Keratinocyte (primary cell): ENCODE measurements at regions not wholly inside any gene's neighbourhood (a gene's known extent, or its start where the extent isn't known, plus 50 kb on each side); places are given as distances from the start of the nearest gene placed in this dataset.

Source experiments
- DNase-seq: peaks from one replicate; pipeline ENCODE4 v3.0.0-alpha.2; 2011; ENCODE audit warnings: low read depth, missing footprints, low spot score
- FAIRE-seq: peaks from 2 replicates; lab custom pipeline; 2011; peaks lifted over from hg19 to GRCh38; lab: Jason Lieb, UNC
- H2AFZ ChIP-seq: 2 replicates; pipeline ENCODE4 v1.6.0; 2012; ENCODE audit warnings: low read length, control low read depth, inconsistent platforms; ENCODE audit not compliant: control insufficient read depth
- H3K27ac ChIP-seq: 2 replicates; pipeline ENCODE4 v1.5.1; 2011; ENCODE audit warnings: low read length; ENCODE audit not compliant: control insufficient read depth, insufficient read depth
- H3K27me3 ChIP-seq: 3 replicates; pipeline ENCODE4 v1.6.0; 2011; ENCODE audit warnings: low read length; ENCODE audit not compliant: control insufficient read depth, insufficient read depth; ENCODE audit errors: extremely low read depth
- H3K36me3 ChIP-seq, 2 experiments: 2 replicates in 1 of 2; 3 replicates in 1 of 2; pipeline ENCODE4 v1.5.1; 2011; ENCODE audit warnings: low read length in 2 of 2, mild to moderate bottlenecking in 1 of 2; ENCODE audit not compliant: control insufficient read depth in 2 of 2, insufficient read depth in 2 of 2; ENCODE audit errors: extremely low read depth in 1 of 2
- H3K4me1 ChIP-seq: 3 replicates; pipeline ENCODE4 v1.5.1; 2011; ENCODE audit warnings: low read length; ENCODE audit not compliant: control insufficient read depth, insufficient read depth; ENCODE audit errors: extremely low read depth
- H3K4me2 ChIP-seq: 3 replicates; pipeline ENCODE4 v1.6.0; 2011; ENCODE audit warnings: low read depth, low read length; ENCODE audit not compliant: control insufficient read depth, insufficient read depth; ENCODE audit errors: extremely low read depth
- H3K4me3 ChIP-seq, 3 experiments: fragments of 200-600 bp in 1 of 3; sonication (generic) in 1 of 3; 2 replicates in 2 of 3; 3 replicates in 1 of 3; pipeline ENCODE4 v1.5.1; 2011 to 2016; ENCODE audit warnings: low read length in 3 of 3, mild to moderate bottlenecking in 3 of 3, control low read depth in 2 of 3, inconsistent platforms in 1 of 3, low read depth in 1 of 3, mixed read lengths in 1 of 3, mixed run types in 1 of 3, moderate library complexity in 1 of 3; ENCODE audit not compliant: control insufficient read depth in 2 of 3, insufficient read depth in 2 of 3; ENCODE audit errors: extremely low read depth in 1 of 3
- H3K79me2 ChIP-seq: 2 replicates; pipeline ENCODE4 v1.6.0; 2012; ENCODE audit warnings: low read length; ENCODE audit not compliant: control insufficient read depth, insufficient read depth
- H3K9ac ChIP-seq: 3 replicates; pipeline ENCODE4 v1.6.0; 2011; ENCODE audit warnings: low read length; ENCODE audit not compliant: control insufficient read depth, insufficient read depth; ENCODE audit errors: extremely low read depth
- H3K9me1 ChIP-seq: 3 replicates; pipeline ENCODE4 v1.6.0; 2011; ENCODE audit warnings: low read length; ENCODE audit not compliant: control insufficient read depth, insufficient read depth; ENCODE audit errors: extremely low read depth
- H3K9me3 ChIP-seq: 2 replicates; pipeline ENCODE4 v1.5.1; 2012; ENCODE audit warnings: low read depth, low read length; ENCODE audit not compliant: control insufficient read depth
- H4K20me1 ChIP-seq: 3 replicates; pipeline ENCODE4 v1.6.0; 2011; ENCODE audit warnings: low read length; ENCODE audit not compliant: control insufficient read depth, insufficient read depth; ENCODE audit errors: extremely low read depth
- EZH2 ChIP-seq: IDR thresholded peaks from one replicate; pipeline ENCODE4 v1.6.1; 2012; ENCODE audit warnings: inconsistent platforms, mild to moderate bottlenecking, low read length, moderate library complexity
- dilution Hi-C: fragments of 300-500 bp; cut with MboI; formaldehyde crosslinking; loops from one replicate; pipeline ENCODE4 v1.7.0; 2020; ENCODE audit warnings: low sequenced_read_pairs; ENCODE audit not compliant: extremely low pct_ligation_motif_present
- TF ChIP-seq, protein P1 (sequence below), 3 experiments: IDR thresholded peaks in 1 of 3; conservative IDR thresholded peaks in 1 of 3; optimal IDR thresholded peaks in 1 of 3; 2 replicates in 2 of 3; 3 replicates in 1 of 3; pipeline versions ENCODE3 to v1.5.1; 2011; ENCODE audit warnings: low read length in 3 of 3, mild to moderate bottlenecking in 3 of 3, moderate library complexity in 2 of 3, control low read depth in 1 of 3, inconsistent platforms in 1 of 3; ENCODE audit not compliant: insufficient read depth in 2 of 3; ENCODE audit errors: extremely low read depth in 1 of 3

DNA sequence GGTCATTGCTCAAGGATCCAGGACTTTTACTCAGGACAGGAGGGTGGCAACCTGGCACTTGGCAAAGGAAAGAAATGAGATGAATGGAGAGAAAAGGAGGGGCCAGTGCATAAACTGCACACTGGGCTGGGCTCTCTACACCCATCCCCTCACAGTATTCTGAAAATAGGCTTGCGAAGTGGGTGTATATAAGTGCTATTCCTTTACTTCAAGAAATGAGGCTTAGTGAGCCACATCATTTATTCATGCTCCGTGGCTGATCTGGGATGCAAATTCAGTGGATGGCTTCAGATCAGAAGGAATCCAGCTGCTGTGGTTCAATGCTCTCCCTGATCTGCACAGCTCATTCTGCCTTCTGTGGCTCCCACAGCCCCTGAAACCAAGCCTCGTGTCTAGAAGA is 297.7 kb downstream of the UQCRFS1 start:
- DNase-seq (no peak), FAIRE-seq (no peak)
- Histone ChIP-seq H3K79me2 (no peaks in the 10 kb centered on the region), H3K27ac (no peak overlapping the region), H3K4me3 (no peak overlapping the region), H3K27me3 (no peaks in the 10 kb centered on the region), H3K9me1 (no peaks in the 10 kb centered on the region), H3K9ac (no peak overlapping the region), H2AFZ (no peak overlapping the region), H4K20me1 (no peaks in the 10 kb centered on the region), H3K4me1 (no peaks in the 10 kb centered on the region), H3K36me3 (no peaks in the 10 kb centered on the region), H3K4me2 (no peak overlapping the region), H3K9me3 (peaks cover 3% of the 10 kb centered on the region)
- TF ChIP-seq, protein P1, sequence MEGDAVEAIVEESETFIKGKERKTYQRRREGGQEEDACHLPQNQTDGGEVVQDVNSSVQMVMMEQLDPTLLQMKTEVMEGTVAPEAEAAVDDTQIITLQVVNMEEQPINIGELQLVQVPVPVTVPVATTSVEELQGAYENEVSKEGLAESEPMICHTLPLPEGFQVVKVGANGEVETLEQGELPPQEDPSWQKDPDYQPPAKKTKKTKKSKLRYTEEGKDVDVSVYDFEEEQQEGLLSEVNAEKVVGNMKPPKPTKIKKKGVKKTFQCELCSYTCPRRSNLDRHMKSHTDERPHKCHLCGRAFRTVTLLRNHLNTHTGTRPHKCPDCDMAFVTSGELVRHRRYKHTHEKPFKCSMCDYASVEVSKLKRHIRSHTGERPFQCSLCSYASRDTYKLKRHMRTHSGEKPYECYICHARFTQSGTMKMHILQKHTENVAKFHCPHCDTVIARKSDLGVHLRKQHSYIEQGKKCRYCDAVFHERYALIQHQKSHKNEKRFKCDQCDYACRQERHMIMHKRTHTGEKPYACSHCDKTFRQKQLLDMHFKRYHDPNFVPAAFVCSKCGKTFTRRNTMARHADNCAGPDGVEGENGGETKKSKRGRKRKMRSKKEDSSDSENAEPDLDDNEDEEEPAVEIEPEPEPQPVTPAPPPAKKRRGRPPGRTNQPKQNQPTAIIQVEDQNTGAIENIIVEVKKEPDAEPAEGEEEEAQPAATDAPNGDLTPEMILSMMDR (optimal IDR thresholded peaks at IDR 0.05 in 1 of 3, IDR thresholded peaks at IDR 0.05 in 1 of 3, conservative IDR thresholded peaks at IDR 0.05 in 1 of 3; ENCODE audit: extremely low read depth in 1 of 3, insufficient read depth in 2 of 3, low read length in 3 of 3): no peak
- TF ChIP-seq EZH2: no peak
- dilution Hi-C loops: no loop called here

DNA sequence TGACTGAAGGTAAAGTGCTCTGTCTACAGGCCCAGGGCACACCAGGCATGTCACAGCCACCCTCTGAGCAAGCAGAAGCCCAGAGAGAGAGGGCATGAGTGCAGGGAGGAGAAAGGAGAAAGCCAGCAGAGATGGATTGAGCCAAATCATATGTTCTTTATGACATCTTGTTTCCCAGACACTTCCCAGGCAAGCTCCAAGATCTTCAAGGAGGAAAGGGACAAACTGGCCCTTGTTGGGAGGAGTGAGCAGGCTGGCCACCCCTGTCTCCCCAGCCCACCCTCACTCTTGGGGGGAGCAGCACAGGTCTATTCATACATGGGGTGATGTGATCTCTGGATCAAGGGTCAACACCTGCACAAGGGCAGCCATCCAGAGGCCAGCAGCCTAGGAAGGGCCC is 298.8 kb downstream of the UQCRFS1 start:
- TF ChIP-seq, protein P1 (optimal IDR thresholded peaks at IDR 0.05 in 1 of 3, IDR thresholded peaks at IDR 0.05 in 1 of 3, conservative IDR thresholded peaks at IDR 0.05 in 1 of 3; ENCODE audit: extremely low read depth in 1 of 3, insufficient read depth in 2 of 3, low read length in 3 of 3): no peak
- no peak for TF ChIP-seq EZH2
- no peaks in the 10 kb centered on the region for H3K9me1 ChIP-seq
- H3K27ac ChIP-seq: no peak overlapping the region
- H2AFZ ChIP-seq: no peak overlapping the region
- FAIRE-seq: no peak
- H3K4me3 ChIP-seq: no peak overlapping the region
- dilution Hi-C loops: no loop called here
- H3K4me2 ChIP-seq: no peak overlapping the region
- H3K27me3 ChIP-seq: no peaks in the 10 kb centered on the region
- no peak overlapping the region for H3K9ac ChIP-seq
- no peaks in the 10 kb centered on the region for H4K20me1 ChIP-seq
- H3K4me1 ChIP-seq: no peaks in the 10 kb centered on the region
- DNase-seq: no peak
- no peaks in the 10 kb centered on the region for H3K79me2 ChIP-seq
- H3K36me3 ChIP-seq: no peaks in the 10 kb centered on the region
- peaks cover 3% of the 10 kb centered on the region for H3K9me3 ChIP-seq
